ENCODE measurements at regions not wholly inside any gene's neighbourhood (a gene's known extent, or its start where the extent isn't known, plus 50 kb on each side); places are given as distances from the start of the nearest gene placed in this dataset.

- CTCF ChIA-PET: interaction anchor here (1.1 to 1.5 kb wide), 2 partner anchors 18 to 1002 kb away, joined by 3 read pairs; no protein-coding TSS in a partner anchor
- 89% methylated on average over 3 of the region's 3 CpGs for WGBS (ENCODE audit: low lambda C conversion rate)
- no peak overlapping the region for H3K4me3 ChIP-seq (ENCODE audit: low read depth in 2 of 2, low read length in 1 of 2)
- TF ChIP-seq TAF1 (IDR thresholded peaks at IDR 0.05; ENCODE audit: borderline replicate concordance, low read depth, low read length): no peak
- TF ChIP-seq JUND (IDR thresholded peaks at IDR 0.05): no peak
- no peak for TF ChIP-seq CTCF (IDR thresholded peaks at IDR 0.05)
- H3K36me3 ChIP-seq (replicated peaks in 1 of 2; ENCODE audit: control insufficient read depth in 1 of 2, insufficient read depth in 2 of 2, low read length in 1 of 2): no peaks in the 10 kb centered on the region
- H3K9ac ChIP-seq: no peak overlapping the region
- peak overlapping the region in 1 of 2 experiments; percentile 98; a peak in 2 of 4 replicates for H3K27ac ChIP-seq (ENCODE audit: low read depth in 2 of 2, low read length in 1 of 2)
- no peaks in the 10 kb centered on the region for H4K20me1 ChIP-seq (ENCODE audit: insufficient read depth)
- peaks cover 21 to 53% of the 10 kb centered on the region in 2 experiments for H3K4me1 ChIP-seq (ENCODE audit: control insufficient read depth in 1 of 2, insufficient read depth in 2 of 2, low read depth in 1 of 2, low read length in 1 of 2)
- H3K79me2 ChIP-seq (ENCODE audit: insufficient read depth): no peaks in the 10 kb centered on the region
- H2AFZ ChIP-seq (ENCODE audit: low read depth): no peak overlapping the region; the same call in 1 of the 2 replicates
- H3F3A ChIP-seq (replicated peaks; ENCODE audit: insufficient read depth): peaks cover 21% of the 10 kb centered on the region
- DNase-seq: no peak
- H3K27me3 ChIP-seq (ENCODE audit: insufficient read depth): no peaks in the 10 kb centered on the region
- POLR2A ChIA-PET: interaction anchor here (0.6 kb wide), 1 partner anchor 88 kb away, joined by 5 read pairs; no protein-coding TSS in a partner anchor
- no peak overlapping the region for H3K4me2 ChIP-seq
- no peaks in the 10 kb centered on the region for H3K9me3 ChIP-seq
- H3K9me2 ChIP-seq: no peaks in the 10 kb centered on the region
These were observed 78.0 kb downstream of the HMHB1 start for GRCh38 chr5:143889986-143890385.

GRCh38 chr5:143890487-143890886 lies 78.5 kb downstream of the HMHB1 start:
- H4K20me1 ChIP-seq (ENCODE audit: insufficient read depth): no peaks in the 10 kb centered on the region

More at GRCh38 chr5:143890487-143890886, 78.5 kb downstream of the HMHB1 start:
- Histone ChIP-seq H3K4me2 (no peak overlapping the region), H2AFZ (ENCODE audit: low read depth) (no peak overlapping the region), H3K4me1 (ENCODE audit: control insufficient read depth in 1 of 2, insufficient read depth in 2 of 2, low read depth in 1 of 2, low read length in 1 of 2) (peaks cover 21 to 53% of the 10 kb centered on the region in 2 experiments), H3K9ac (no peak overlapping the region), H3F3A (replicated peaks; ENCODE audit: insufficient read depth) (peaks cover 21% of the 10 kb centered on the region), H3K27ac (ENCODE audit: low read depth in 2 of 2, low read length in 1 of 2) (peak overlapping the region in 1 of 2 experiments; percentile 98; a peak in 2 of 4 replicates), H3K79me2 (ENCODE audit: insufficient read depth) (no peaks in the 10 kb centered on the region), H3K4me3 (ENCODE audit: low read depth in 2 of 2, low read length in 1 of 2) (no peak overlapping the region), H3K27me3 (ENCODE audit: insufficient read depth) (no peaks in the 10 kb centered on the region), H3K9me2 (no peaks in the 10 kb centered on the region), H3K9me3 (no peaks in the 10 kb centered on the region), H3K36me3 (replicated peaks in 1 of 2; ENCODE audit: control insufficient read depth in 1 of 2, insufficient read depth in 2 of 2, low read length in 1 of 2) (no peaks in the 10 kb centered on the region)
- ChIA-PET POLR2A (interaction anchor here (0.6 kb wide), 1 partner anchor 87 kb away, joined by 5 read pairs; no protein-coding TSS in a partner anchor), CTCF (interaction anchor here (1.5 kb wide), 1 partner anchor 18 kb away, joined by 3 read pairs; no protein-coding TSS in a partner anchor)
- 48% methylated on average over 3 of the region's 3 CpGs for WGBS (ENCODE audit: low lambda C conversion rate)
- TF ChIP-seq RFX5 (IDR thresholded peaks at IDR 0.05; ENCODE audit: low read length): no peak
- no peak for TF ChIP-seq ZBTB33 (IDR thresholded peaks at IDR 0.05; ENCODE audit: borderline replicate concordance, low read depth)
- TF ChIP-seq FOXM1 (IDR thresholded peaks at IDR 0.05; ENCODE audit: low read depth): no peak
- no peak for TF ChIP-seq YY1 (IDR thresholded peaks at IDR 0.05; ENCODE audit: low read depth)
- no peak for TF ChIP-seq CHD2 (IDR thresholded peaks at IDR 0.05; ENCODE audit: low read length, partially characterized antibody)
- TF ChIP-seq USF2 (IDR thresholded peaks at IDR 0.05; ENCODE audit: borderline replicate concordance, low read depth, low read length): no peak
- TF ChIP-seq MEF2A (IDR thresholded peaks at IDR 0.05; ENCODE audit: borderline replicate concordance, low read depth): no peak
- no peak for TF ChIP-seq SIN3A (IDR thresholded peaks at IDR 0.05; ENCODE audit: borderline replicate concordance, low read depth, low read length)
- TF ChIP-seq IRF3 (IDR thresholded peaks at IDR 0.05; ENCODE audit: low read depth, low read length): no peak
- TF ChIP-seq SMC3 (IDR thresholded peaks at IDR 0.05; ENCODE audit: low read depth, low read length): no peak
- no peak for TF ChIP-seq USF1 (IDR thresholded peaks at IDR 0.05; ENCODE audit: borderline replicate concordance, low read depth)
- TF ChIP-seq RXRA (IDR thresholded peaks at IDR 0.05; ENCODE audit: borderline replicate concordance, low read depth): no peak
- no peak for TF ChIP-seq MAX (IDR thresholded peaks at IDR 0.05; ENCODE audit: low read depth)
- TF ChIP-seq TAF1 (IDR thresholded peaks at IDR 0.05; ENCODE audit: borderline replicate concordance, low read depth, low read length): no peak
- DNase-seq: no peak
